ENCODE measurements at regions not wholly inside any gene's neighbourhood (a gene's known extent, or its start where the extent isn't known, plus 50 kb on each side); places are given as distances from the start of the nearest gene placed in this dataset.

DNA sequence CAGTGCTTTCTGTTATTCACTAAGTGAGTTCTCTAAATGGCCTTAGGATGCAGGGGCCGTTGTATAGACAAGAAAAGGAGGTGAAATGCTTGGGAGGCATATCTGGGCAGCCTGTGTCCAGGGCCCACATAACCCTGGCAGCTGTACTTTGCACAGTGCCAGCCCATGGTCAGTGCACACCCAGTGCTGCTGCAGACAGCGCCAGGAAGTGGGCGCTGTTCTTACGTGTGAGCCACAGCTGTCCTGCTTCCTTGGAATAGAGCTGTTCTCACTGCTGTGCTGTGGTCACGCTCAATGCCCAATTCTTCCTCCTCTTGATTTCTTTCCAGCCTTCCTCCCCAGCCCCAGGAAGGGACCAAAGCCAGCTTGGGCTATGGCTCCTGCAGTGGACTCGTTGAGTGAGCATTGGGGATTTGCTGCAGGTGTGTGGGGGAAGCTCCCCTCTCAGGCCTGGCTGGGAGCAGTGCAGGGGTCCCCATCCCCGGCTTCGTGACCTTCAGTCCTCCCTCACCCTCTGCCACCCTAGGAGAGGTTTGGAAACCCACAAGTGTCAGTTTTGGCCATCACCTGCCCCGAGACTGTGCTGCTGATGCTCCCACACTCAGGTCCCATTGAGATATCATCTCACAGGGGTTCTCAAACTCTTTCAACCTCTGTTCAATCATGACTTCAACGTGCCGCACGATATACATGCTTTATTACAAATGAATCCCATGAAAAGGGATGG, 246.8 kb upstream of the EXOC2 start:
- TF ChIP-seq, protein P1, sequence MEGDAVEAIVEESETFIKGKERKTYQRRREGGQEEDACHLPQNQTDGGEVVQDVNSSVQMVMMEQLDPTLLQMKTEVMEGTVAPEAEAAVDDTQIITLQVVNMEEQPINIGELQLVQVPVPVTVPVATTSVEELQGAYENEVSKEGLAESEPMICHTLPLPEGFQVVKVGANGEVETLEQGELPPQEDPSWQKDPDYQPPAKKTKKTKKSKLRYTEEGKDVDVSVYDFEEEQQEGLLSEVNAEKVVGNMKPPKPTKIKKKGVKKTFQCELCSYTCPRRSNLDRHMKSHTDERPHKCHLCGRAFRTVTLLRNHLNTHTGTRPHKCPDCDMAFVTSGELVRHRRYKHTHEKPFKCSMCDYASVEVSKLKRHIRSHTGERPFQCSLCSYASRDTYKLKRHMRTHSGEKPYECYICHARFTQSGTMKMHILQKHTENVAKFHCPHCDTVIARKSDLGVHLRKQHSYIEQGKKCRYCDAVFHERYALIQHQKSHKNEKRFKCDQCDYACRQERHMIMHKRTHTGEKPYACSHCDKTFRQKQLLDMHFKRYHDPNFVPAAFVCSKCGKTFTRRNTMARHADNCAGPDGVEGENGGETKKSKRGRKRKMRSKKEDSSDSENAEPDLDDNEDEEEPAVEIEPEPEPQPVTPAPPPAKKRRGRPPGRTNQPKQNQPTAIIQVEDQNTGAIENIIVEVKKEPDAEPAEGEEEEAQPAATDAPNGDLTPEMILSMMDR (IDR thresholded peaks at IDR 0.05; ENCODE audit: borderline replicate concordance, extremely low read depth, low read length, poor library complexity, severe bottlenecking), result no peak
- no peak for TF ChIP-seq EZH2 (IDR thresholded peaks at IDR 0.05; ENCODE audit: borderline replicate concordance, low read depth, low read length, severe bottlenecking)

Measured in DND-41 (cell line).